ENCODE measurements at regions not wholly inside any gene's neighbourhood (a gene's known extent, or its start where the extent isn't known, plus 50 kb on each side); places are given as distances from the start of the nearest gene placed in this dataset.

- TF ChIP-seq CTCF (conservative IDR thresholded peaks at IDR 0.05; ENCODE audit: low read length) (no peak), EZH2phosphoT487 (IDR thresholded peaks at IDR 0.05; ENCODE audit: borderline replicate concordance) (no peak)
Measured at GRCh38 chr14:88079624-88080023, 74.7 kb downstream of the GPR65 start.
